Parathyroid adenoma (tissue), 2 donors: ENCODE measurements at regions not wholly inside any gene's neighbourhood (a gene's known extent, or its start where the extent isn't known, plus 50 kb on each side); places are given as distances from the start of the nearest gene placed in this dataset.

ENCODE experiments used
- H2AFZ ChIP-seq: fragments of 300-600 bp; sonication (generic); one replicate; pipeline ENCODE4 v1.7.0; 2017; ENCODE audit warnings: antibody characterized with exemption, mild to moderate bottlenecking
- H3K27ac ChIP-seq: fragments of 300-600 bp; sonication (generic); one replicate; pipeline ENCODE4 v1.7.0; 2017
- H3K27me3 ChIP-seq: fragments of 300-600 bp; sonication (generic); one replicate; pipeline ENCODE4 v1.7.0; 2017; ENCODE audit warnings: low read length; ENCODE audit not compliant: control insufficient read depth, insufficient read depth
- H3K36me3 ChIP-seq: fragments of 300-600 bp; sonication (generic); one replicate; pipeline ENCODE4 v1.7.0; 2017; ENCODE audit warnings: low read length; ENCODE audit not compliant: control insufficient read depth, insufficient read depth
- H3K4me1 ChIP-seq: fragments of 300-600 bp; sonication (generic); one replicate; pipeline ENCODE4 v1.7.0; 2017; ENCODE audit warnings: control low read depth
- H3K4me2 ChIP-seq: fragments of 300-600 bp; sonication (generic); one replicate; pipeline ENCODE4 v1.7.0; 2017; ENCODE audit warnings: low read length
- H3K4me3 ChIP-seq: fragments of 300-600 bp; sonication (generic); one replicate; pipeline ENCODE4 v1.7.0; 2017; ENCODE audit warnings: low read depth, low read length
- H3K79me2 ChIP-seq: fragments of 300-600 bp; sonication (generic); one replicate; pipeline ENCODE4 v1.7.0; 2017; ENCODE audit warnings: control low read depth
- H3K9ac ChIP-seq: fragments of 300-600 bp; sonication (generic); one replicate; pipeline ENCODE4 v1.7.0; 2017; ENCODE audit warnings: mild to moderate bottlenecking
- H3K9me3 ChIP-seq: fragments of 300-600 bp; sonication (generic); one replicate; pipeline ENCODE4 v1.7.0; 2017; ENCODE audit warnings: low read length; ENCODE audit not compliant: control insufficient read depth
- TF ChIP-seq, protein P1 (sequence below): fragments of 300-600 bp; sonication (generic); IDR thresholded peaks from one replicate; pipeline ENCODE4 v1.7.0; 2017; ENCODE audit warnings: antibody characterized with exemption, mild to moderate bottlenecking
- donor health status: primary hyperparathyroidism.

DNA sequence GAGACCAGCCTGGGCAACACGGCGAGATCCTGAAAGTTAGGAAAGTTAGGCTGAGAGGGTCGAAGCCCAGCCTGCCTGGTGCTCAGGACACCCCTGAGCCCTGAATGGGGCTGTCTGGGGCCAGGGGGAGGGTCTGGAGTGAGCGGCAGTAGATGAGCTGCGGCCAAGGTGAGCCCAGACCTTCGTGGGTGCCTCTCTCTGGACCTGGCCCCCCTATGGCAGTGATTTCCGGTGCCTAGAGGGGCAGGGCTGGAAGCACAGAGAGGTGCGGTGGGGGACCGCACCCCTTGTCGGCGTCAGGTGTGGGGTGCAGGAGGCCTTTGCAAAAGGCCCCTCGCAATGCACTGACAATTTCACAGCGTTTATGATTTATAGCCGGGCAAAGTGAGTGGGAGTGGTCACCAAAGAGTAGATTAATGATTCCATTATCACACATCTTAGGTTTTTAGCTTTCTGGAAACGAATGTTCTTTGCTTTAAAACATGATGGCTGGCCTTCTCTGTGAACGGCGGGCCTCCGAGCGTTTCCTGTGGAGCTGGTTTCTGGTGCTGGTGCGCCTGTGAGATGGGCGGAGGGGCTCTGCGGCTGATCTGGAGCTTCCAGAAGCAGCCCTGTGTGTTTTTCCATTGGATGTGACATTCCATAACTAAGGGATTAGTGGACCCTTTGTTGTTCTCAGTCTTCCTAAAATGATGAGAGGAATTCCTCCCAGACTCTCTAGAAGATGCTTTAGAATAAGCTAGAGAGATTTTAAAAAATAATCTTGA lies 171.0 kb upstream of the ZNF32 start:
- H3K9me3 ChIP-seq = no peaks in the 10 kb centered on the region
- H3K27me3 ChIP-seq = no peaks in the 10 kb centered on the region
- no peak overlapping the region for H3K27ac ChIP-seq
- no peaks in the 10 kb centered on the region for H3K79me2 ChIP-seq
- no peak overlapping the region for H3K4me2 ChIP-seq
- H3K9ac ChIP-seq = no peak overlapping the region
- no peaks in the 10 kb centered on the region for H3K36me3 ChIP-seq
- H3K4me3 ChIP-seq = no peak overlapping the region
- no peak overlapping the region for H2AFZ ChIP-seq
- H3K4me1 ChIP-seq = no peaks in the 10 kb centered on the region
- TF ChIP-seq, protein P1, sequence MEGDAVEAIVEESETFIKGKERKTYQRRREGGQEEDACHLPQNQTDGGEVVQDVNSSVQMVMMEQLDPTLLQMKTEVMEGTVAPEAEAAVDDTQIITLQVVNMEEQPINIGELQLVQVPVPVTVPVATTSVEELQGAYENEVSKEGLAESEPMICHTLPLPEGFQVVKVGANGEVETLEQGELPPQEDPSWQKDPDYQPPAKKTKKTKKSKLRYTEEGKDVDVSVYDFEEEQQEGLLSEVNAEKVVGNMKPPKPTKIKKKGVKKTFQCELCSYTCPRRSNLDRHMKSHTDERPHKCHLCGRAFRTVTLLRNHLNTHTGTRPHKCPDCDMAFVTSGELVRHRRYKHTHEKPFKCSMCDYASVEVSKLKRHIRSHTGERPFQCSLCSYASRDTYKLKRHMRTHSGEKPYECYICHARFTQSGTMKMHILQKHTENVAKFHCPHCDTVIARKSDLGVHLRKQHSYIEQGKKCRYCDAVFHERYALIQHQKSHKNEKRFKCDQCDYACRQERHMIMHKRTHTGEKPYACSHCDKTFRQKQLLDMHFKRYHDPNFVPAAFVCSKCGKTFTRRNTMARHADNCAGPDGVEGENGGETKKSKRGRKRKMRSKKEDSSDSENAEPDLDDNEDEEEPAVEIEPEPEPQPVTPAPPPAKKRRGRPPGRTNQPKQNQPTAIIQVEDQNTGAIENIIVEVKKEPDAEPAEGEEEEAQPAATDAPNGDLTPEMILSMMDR = no peak

DNA sequence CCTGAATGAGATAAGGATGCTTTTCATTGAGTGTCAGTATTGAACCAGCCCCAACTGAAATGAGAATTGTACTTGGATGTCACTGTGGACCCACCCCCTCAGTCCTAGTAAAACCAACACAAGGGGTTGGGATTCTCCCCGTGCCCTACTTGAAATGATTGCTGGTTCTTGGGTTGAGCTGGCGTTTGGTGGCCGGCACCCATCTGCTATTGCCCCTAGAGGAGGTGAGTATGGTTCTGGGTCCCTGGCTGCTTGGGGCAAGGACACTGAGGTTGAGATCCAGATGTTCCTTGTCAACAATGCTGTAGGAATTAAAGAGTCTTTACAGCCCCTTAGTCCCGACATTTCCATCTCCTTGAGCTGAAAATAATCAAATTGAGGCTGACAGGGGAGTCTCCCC lies 170.0 kb upstream of the ZNF32 start:
- TF ChIP-seq, protein P1 = no peak
- Histone ChIP-seq H3K4me2 (no peak overlapping the region), H3K79me2 (no peaks in the 10 kb centered on the region), H3K27ac (no peak overlapping the region), H3K27me3 (no peaks in the 10 kb centered on the region), H3K36me3 (no peaks in the 10 kb centered on the region), H3K9me3 (no peaks in the 10 kb centered on the region), H3K4me1 (no peaks in the 10 kb centered on the region), H3K4me3 (no peak overlapping the region), H2AFZ (no peak overlapping the region), H3K9ac (no peak overlapping the region)

DNA sequence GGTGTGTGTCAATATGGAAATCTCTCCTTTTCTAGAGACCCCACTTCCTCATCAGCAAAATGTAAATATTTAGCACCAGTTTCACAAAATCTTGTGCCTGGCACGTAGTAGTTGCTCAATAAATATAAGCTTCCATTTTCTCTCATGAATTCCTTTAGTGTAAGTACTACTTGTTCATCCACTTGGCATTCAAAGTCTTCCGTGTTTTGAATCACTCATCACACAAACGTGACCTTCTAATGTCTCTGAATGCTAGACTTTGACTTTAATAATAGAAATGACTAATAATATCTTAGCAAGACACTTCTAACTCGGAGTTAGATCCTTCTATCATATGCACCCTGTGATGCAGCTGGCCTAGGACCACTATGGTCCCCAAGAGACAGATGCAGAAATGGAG lies 168.7 kb upstream of the ZNF32 start:
- H3K27me3 ChIP-seq = no peaks in the 10 kb centered on the region
- no peaks in the 10 kb centered on the region for H3K79me2 ChIP-seq
- H3K4me2 ChIP-seq = no peak overlapping the region
- TF ChIP-seq, protein P1 = no peak
- no peak overlapping the region for H3K27ac ChIP-seq
- H3K4me3 ChIP-seq = no peak overlapping the region
- no peak overlapping the region for H3K9ac ChIP-seq
- no peaks in the 10 kb centered on the region for H3K9me3 ChIP-seq
- H2AFZ ChIP-seq = no peak overlapping the region
- H3K36me3 ChIP-seq = no peaks in the 10 kb centered on the region
- no peaks in the 10 kb centered on the region for H3K4me1 ChIP-seq

DNA sequence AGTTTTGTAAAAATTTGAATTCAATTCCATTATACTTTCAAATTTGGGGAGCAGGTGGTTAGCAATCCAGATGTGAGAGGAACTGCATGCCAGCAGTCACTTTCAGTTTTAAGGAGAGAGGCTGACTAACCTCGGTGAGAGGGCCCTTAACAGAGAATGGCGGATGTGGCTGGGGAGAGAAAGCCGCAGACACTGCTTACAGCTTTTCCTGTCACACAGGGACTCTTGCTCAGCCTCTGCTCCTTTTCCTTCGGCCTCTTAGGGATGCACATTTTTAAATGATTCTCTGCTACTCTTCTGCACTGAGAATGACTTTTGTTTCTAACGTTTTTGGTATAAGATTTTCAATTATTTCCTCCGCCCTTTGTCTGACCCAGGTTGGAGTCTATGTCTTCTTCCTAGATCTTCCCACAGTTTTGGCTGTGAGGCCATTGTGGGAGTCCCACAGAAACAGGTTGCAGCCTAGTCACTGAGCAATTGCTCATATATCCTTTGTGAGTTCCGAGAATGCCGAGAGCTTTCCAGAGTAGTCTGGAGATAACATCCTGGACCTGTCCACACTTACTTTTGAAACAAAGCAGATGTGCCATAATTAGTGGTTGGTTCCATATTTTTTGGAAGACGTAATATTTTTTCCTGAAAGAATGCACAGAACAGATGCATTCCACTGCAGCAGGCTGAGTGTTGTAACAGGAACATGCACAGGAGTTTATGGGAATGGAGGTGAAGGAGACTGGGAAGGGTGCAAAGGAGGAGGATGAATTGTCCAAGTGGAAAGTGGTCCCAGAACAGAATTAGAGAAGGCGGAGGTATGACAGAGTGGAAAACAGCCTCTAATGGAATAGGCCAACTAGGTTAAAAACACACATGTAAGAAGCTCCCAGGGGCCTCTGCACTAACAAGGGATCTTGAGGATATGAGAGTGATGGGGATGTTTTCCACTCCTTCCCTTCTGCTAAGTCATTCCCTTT lies 168.0 kb upstream of the ZNF32 start:
- Histone ChIP-seq H3K36me3 (no peaks in the 10 kb centered on the region), H3K79me2 (no peaks in the 10 kb centered on the region), H3K9me3 (no peaks in the 10 kb centered on the region), H3K4me1 (no peaks in the 10 kb centered on the region), H3K9ac (no peak overlapping the region), H3K4me2 (no peak overlapping the region), H3K4me3 (no peak overlapping the region), H2AFZ (no peak overlapping the region), H3K27me3 (no peaks in the 10 kb centered on the region), H3K27ac (no peak overlapping the region)
- TF ChIP-seq, protein P1 = no peak
